ENCODE measurements at regions not wholly inside any gene's neighbourhood (a gene's known extent, or its start where the extent isn't known, plus 50 kb on each side); places are given as distances from the start of the nearest gene placed in this dataset.

DNA sequence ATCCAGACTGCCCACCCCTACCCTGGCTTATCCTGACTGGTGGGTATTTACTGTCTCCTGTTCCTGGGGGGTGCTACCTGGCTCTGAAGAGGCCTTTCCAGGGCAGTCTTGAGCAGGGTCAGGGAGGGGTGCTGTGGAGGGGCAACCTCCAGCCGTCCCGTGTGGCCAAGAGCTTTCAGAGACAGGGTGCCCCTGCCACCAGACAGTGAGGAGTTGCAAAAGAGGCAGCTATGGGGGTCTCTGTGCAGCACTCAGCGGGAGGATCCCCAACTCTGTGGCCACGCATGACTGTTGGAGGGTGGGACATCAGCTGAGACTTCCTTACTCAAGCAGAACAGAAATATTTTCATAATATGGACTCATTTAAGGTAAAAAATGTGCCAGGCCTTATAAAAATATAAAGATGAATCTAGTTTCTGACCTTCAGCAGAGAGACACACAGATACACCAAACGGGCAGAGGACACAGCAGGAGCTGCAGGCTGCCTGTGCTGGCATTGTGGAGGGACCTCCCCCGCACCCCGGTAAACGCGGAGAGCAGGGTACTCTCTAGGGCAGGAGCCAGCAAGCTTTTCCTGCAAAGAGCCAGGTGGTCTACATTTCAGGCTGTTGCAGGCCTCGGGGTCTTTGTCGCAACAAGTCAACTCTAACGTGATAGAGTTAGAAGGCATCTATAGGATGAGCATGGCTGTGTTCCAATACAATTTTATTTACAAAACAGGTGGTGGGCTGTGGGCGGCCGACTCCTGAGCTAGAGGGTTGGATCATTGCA lies 252.6 kb downstream of the RHOU start:
- TF ChIP-seq, protein P1, sequence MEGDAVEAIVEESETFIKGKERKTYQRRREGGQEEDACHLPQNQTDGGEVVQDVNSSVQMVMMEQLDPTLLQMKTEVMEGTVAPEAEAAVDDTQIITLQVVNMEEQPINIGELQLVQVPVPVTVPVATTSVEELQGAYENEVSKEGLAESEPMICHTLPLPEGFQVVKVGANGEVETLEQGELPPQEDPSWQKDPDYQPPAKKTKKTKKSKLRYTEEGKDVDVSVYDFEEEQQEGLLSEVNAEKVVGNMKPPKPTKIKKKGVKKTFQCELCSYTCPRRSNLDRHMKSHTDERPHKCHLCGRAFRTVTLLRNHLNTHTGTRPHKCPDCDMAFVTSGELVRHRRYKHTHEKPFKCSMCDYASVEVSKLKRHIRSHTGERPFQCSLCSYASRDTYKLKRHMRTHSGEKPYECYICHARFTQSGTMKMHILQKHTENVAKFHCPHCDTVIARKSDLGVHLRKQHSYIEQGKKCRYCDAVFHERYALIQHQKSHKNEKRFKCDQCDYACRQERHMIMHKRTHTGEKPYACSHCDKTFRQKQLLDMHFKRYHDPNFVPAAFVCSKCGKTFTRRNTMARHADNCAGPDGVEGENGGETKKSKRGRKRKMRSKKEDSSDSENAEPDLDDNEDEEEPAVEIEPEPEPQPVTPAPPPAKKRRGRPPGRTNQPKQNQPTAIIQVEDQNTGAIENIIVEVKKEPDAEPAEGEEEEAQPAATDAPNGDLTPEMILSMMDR (IDR thresholded peaks at IDR 0.05; ENCODE audit: insufficient read depth, low read length, severe bottlenecking): no peak
- H3K36me3 ChIP-seq (ENCODE audit: control insufficient read depth, insufficient read depth, low read length): no peaks in the 10 kb centered on the region
- no peaks in the 10 kb centered on the region for H3K27me3 ChIP-seq (ENCODE audit: control insufficient read depth, insufficient read depth, low read length)
- no peak for FAIRE-seq
- H3K4me3 ChIP-seq (ENCODE audit: low read depth, low read length): no peak overlapping the region
- no peak for DNase-seq (ENCODE audit: low read depth)

- Histone ChIP-seq H3K27me3 (ENCODE audit: control insufficient read depth, insufficient read depth, low read length) (no peaks in the 10 kb centered on the region), H3K36me3 (ENCODE audit: control insufficient read depth, insufficient read depth, low read length) (no peaks in the 10 kb centered on the region), H3K4me3 (ENCODE audit: low read depth, low read length) (no peak overlapping the region)
- FAIRE-seq (no peak), DNase-seq (ENCODE audit: low read depth) (no peak)
- TF ChIP-seq, protein P1 (IDR thresholded peaks at IDR 0.05; ENCODE audit: insufficient read depth, low read length, severe bottlenecking): no peak
These were observed 253.4 kb downstream of the RHOU start for GRCh38 chr1:228988664-228989063.

DNA sequence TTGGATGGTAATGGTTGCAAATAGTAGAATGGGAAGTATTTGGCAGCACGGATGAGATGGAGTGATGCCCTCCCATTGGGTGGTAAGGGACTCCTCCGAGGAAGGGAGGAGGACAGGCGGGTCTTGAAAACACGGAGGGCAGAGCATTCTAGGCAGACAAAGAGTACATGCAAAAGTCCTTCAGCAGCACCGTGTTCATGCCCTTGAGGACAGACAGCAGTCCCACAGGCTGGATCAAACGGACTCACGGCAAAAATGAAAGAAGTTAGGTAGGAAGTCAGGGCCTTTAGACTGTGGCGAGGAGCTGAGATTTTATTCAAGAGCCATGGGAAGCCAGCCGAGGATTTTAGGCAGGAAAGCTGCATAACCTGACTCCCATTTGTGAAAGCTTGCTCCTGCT lies 253.9 kb downstream of the RHOU start:
- H3K27me3 ChIP-seq (ENCODE audit: control insufficient read depth, insufficient read depth, low read length): no peaks in the 10 kb centered on the region
- H3K4me3 ChIP-seq (ENCODE audit: low read depth, low read length): no peak overlapping the region
- FAIRE-seq (no peak), DNase-seq (ENCODE audit: low read depth) (no peak)
- H3K36me3 ChIP-seq (ENCODE audit: control insufficient read depth, insufficient read depth, low read length): no peaks in the 10 kb centered on the region
- TF ChIP-seq, protein P1 (IDR thresholded peaks at IDR 0.05; ENCODE audit: insufficient read depth, low read length, severe bottlenecking): no peak

GRCh38 chr1:228989676-228989991 lies 254.4 kb downstream of the RHOU start:
- no peak for FAIRE-seq
- no peaks in the 10 kb centered on the region for H3K36me3 ChIP-seq (ENCODE audit: control insufficient read depth, insufficient read depth, low read length)
- DNase-seq (ENCODE audit: low read depth): no peak
- TF ChIP-seq, protein P1 (IDR thresholded peaks at IDR 0.05; ENCODE audit: insufficient read depth, low read length, severe bottlenecking): no peak
- H3K27me3 ChIP-seq (ENCODE audit: control insufficient read depth, insufficient read depth, low read length): no peaks in the 10 kb centered on the region
- H3K4me3 ChIP-seq (ENCODE audit: low read depth, low read length): no peak overlapping the region

- TF ChIP-seq, protein P1 (IDR thresholded peaks at IDR 0.05; ENCODE audit: insufficient read depth, low read length, severe bottlenecking): no peak
- no peak overlapping the region for H3K4me3 ChIP-seq (ENCODE audit: low read depth, low read length)
- no peak for DNase-seq (ENCODE audit: low read depth)
- no peak for FAIRE-seq
- H3K27me3 ChIP-seq (ENCODE audit: control insufficient read depth, insufficient read depth, low read length): no peaks in the 10 kb centered on the region
- H3K36me3 ChIP-seq (ENCODE audit: control insufficient read depth, insufficient read depth, low read length): no peaks in the 10 kb centered on the region
These were observed 254.9 kb downstream of the RHOU start for GRCh38 chr1:228989992-228990827.

Data from bronchial epithelial cell (primary cell).